ENCODE measurements at regions not wholly inside any gene's neighbourhood (a gene's known extent, or its start where the extent isn't known, plus 50 kb on each side); places are given as distances from the start of the nearest gene placed in this dataset.

DNA sequence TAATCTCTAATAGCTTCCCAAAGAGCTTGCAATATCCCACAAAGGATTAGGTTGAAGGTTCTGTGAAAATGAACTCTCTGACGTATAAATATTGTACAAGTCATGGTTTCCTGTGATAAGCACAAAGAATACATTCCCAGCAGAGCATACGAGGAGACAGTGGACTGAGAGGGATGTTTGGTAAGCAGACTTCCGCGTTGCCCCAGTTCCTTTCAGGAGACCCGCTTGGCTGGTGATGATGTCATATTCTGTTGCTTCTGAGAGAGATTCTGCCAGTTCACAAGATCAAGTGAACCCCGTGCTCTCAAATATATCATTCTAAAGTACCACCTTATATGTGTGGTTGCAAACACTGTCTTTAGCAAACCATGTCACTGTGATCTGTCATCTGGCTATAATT lies 323.9 kb upstream of the CASK start:
- Mint-ChIP-seq H3K27me3 (ENCODE audit: low read depth) (no peaks in the 10 kb centered on the region), H3K4me3 (no peak overlapping the region), H3K27ac (no peak overlapping the region), H3K36me3 (no peaks in the 10 kb centered on the region), H3K4me1 (peaks cover 15% of the 10 kb centered on the region), H3K9me3 (no peaks in the 10 kb centered on the region)
- DNase-seq (ENCODE audit: low spot score) (no peak), ATAC-seq (no peak)
- ChIA-PET POLR2A (no interaction called here), CTCF (no interaction called here)
- TF ChIP-seq ETV6 (CRISPR knock-in tag; IDR thresholded peaks at IDR 0.05) (no peak), ZNF396 (CRISPR knock-in tag; IDR thresholded peaks at IDR 0.05; ENCODE audit: borderline replicate concordance) (no peak), ZNF317 (CRISPR knock-in tag; IDR thresholded peaks at IDR 0.05; ENCODE audit: borderline replicate concordance, low read depth) (no peak), ZNF121 (CRISPR knock-in tag; IDR thresholded peaks at IDR 0.05) (no peak), NR1H2 (CRISPR knock-in tag; IDR thresholded peaks at IDR 0.05) (no peak)
- TF ChIP-seq, protein P1, sequence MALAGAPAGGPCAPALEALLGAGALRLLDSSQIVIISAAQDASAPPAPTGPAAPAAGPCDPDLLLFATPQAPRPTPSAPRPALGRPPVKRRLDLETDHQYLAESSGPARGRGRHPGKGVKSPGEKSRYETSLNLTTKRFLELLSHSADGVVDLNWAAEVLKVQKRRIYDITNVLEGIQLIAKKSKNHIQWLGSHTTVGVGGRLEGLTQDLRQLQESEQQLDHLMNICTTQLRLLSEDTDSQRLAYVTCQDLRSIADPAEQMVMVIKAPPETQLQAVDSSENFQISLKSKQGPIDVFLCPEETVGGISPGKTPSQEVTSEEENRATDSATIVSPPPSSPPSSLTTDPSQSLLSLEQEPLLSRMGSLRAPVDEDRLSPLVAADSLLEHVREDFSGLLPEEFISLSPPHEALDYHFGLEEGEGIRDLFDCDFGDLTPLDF (CRISPR knock-in tag; IDR thresholded peaks at IDR 0.05), result no peak
- TF ChIP-seq, protein P2, sequence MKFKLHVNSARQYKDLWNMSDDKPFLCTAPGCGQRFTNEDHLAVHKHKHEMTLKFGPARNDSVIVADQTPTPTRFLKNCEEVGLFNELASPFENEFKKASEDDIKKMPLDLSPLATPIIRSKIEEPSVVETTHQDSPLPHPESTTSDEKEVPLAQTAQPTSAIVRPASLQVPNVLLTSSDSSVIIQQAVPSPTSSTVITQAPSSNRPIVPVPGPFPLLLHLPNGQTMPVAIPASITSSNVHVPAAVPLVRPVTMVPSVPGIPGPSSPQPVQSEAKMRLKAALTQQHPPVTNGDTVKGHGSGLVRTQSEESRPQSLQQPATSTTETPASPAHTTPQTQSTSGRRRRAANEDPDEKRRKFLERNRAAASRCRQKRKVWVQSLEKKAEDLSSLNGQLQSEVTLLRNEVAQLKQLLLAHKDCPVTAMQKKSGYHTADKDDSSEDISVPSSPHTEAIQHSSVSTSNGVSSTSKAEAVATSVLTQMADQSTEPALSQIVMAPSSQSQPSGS (CRISPR knock-in tag; IDR thresholded peaks at IDR 0.05; ENCODE audit: borderline replicate concordance, low read depth), result no peak
- TF ChIP-seq, protein P3, sequence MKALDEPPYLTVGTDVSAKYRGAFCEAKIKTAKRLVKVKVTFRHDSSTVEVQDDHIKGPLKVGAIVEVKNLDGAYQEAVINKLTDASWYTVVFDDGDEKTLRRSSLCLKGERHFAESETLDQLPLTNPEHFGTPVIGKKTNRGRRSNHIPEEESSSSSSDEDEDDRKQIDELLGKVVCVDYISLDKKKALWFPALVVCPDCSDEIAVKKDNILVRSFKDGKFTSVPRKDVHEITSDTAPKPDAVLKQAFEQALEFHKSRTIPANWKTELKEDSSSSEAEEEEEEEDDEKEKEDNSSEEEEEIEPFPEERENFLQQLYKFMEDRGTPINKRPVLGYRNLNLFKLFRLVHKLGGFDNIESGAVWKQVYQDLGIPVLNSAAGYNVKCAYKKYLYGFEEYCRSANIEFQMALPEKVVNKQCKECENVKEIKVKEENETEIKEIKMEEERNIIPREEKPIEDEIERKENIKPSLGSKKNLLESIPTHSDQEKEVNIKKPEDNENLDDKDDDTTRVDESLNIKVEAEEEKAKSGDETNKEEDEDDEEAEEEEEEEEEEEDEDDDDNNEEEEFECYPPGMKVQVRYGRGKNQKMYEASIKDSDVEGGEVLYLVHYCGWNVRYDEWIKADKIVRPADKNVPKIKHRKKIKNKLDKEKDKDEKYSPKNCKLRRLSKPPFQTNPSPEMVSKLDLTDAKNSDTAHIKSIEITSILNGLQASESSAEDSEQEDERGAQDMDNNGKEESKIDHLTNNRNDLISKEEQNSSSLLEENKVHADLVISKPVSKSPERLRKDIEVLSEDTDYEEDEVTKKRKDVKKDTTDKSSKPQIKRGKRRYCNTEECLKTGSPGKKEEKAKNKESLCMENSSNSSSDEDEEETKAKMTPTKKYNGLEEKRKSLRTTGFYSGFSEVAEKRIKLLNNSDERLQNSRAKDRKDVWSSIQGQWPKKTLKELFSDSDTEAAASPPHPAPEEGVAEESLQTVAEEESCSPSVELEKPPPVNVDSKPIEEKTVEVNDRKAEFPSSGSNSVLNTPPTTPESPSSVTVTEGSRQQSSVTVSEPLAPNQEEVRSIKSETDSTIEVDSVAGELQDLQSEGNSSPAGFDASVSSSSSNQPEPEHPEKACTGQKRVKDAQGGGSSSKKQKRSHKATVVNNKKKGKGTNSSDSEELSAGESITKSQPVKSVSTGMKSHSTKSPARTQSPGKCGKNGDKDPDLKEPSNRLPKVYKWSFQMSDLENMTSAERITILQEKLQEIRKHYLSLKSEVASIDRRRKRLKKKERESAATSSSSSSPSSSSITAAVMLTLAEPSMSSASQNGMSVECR (CRISPR knock-in tag; IDR thresholded peaks at IDR 0.05; ENCODE audit: borderline replicate concordance), result no peak
- TF ChIP-seq, protein P4, sequence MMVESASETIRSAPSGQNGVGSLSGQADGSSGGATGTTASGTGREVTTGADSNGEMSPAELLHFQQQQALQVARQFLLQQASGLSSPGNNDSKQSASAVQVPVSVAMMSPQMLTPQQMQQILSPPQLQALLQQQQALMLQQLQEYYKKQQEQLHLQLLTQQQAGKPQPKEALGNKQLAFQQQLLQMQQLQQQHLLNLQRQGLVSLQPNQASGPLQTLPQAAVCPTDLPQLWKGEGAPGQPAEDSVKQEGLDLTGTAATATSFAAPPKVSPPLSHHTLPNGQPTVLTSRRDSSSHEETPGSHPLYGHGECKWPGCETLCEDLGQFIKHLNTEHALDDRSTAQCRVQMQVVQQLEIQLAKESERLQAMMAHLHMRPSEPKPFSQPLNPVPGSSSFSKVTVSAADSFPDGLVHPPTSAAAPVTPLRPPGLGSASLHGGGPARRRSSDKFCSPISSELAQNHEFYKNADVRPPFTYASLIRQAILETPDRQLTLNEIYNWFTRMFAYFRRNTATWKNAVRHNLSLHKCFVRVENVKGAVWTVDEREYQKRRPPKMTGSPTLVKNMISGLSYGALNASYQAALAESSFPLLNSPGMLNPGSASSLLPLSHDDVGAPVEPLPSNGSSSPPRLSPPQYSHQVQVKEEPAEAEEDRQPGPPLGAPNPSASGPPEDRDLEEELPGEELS (CRISPR knock-in tag; IDR thresholded peaks at IDR 0.05), result no peak
- TF ChIP-seq, protein P5, sequence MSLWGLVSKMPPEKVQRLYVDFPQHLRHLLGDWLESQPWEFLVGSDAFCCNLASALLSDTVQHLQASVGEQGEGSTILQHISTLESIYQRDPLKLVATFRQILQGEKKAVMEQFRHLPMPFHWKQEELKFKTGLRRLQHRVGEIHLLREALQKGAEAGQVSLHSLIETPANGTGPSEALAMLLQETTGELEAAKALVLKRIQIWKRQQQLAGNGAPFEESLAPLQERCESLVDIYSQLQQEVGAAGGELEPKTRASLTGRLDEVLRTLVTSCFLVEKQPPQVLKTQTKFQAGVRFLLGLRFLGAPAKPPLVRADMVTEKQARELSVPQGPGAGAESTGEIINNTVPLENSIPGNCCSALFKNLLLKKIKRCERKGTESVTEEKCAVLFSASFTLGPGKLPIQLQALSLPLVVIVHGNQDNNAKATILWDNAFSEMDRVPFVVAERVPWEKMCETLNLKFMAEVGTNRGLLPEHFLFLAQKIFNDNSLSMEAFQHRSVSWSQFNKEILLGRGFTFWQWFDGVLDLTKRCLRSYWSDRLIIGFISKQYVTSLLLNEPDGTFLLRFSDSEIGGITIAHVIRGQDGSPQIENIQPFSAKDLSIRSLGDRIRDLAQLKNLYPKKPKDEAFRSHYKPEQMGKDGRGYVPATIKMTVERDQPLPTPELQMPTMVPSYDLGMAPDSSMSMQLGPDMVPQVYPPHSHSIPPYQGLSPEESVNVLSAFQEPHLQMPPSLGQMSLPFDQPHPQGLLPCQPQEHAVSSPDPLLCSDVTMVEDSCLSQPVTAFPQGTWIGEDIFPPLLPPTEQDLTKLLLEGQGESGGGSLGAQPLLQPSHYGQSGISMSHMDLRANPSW (CRISPR knock-in tag; conservative IDR thresholded peaks at IDR 0.05; ENCODE audit: low read depth), result no peak

DNA sequence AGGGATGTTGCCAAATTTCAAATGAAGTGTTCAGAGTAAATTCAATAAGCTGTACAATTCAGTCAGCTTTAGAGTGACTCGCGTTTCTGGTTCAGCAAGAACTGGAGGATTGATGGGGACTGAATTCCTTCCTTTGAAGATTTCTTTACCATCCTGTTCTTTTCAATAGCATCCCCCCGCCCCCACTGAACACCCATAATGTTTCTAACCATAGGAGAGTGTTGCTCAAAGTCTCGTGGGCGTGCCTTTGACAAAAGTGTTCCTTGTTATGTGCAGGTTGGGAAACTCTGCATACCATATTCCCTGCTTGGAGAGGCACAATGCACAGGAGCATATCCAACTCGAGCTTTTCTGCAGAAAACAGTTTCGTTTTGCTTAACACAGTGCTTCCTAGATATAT lies 323.5 kb upstream of the CASK start:
- H3K27me3 Mint-ChIP-seq (ENCODE audit: low read depth), result no peaks in the 10 kb centered on the region
- ATAC-seq (no peak), DNase-seq (ENCODE audit: low spot score) (no peak)
- no peak for TF ChIP-seq ZNF263 (CRISPR knock-in tag; IDR thresholded peaks at IDR 0.05; ENCODE audit: low read depth)
- no peak for TF ChIP-seq ZNF416 (CRISPR knock-in tag; IDR thresholded peaks at IDR 0.05)
- no peak for TF ChIP-seq IRF2 (CRISPR knock-in tag; IDR thresholded peaks at IDR 0.05; ENCODE audit: borderline replicate concordance, low read depth)
- TF ChIP-seq TEAD1 (CRISPR knock-in tag; IDR thresholded peaks at IDR 0.05), result no peak
- TF ChIP-seq, protein P6, sequence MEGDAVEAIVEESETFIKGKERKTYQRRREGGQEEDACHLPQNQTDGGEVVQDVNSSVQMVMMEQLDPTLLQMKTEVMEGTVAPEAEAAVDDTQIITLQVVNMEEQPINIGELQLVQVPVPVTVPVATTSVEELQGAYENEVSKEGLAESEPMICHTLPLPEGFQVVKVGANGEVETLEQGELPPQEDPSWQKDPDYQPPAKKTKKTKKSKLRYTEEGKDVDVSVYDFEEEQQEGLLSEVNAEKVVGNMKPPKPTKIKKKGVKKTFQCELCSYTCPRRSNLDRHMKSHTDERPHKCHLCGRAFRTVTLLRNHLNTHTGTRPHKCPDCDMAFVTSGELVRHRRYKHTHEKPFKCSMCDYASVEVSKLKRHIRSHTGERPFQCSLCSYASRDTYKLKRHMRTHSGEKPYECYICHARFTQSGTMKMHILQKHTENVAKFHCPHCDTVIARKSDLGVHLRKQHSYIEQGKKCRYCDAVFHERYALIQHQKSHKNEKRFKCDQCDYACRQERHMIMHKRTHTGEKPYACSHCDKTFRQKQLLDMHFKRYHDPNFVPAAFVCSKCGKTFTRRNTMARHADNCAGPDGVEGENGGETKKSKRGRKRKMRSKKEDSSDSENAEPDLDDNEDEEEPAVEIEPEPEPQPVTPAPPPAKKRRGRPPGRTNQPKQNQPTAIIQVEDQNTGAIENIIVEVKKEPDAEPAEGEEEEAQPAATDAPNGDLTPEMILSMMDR (IDR thresholded peaks at IDR 0.05), result no peak
- TF ChIP-seq, protein P7, sequence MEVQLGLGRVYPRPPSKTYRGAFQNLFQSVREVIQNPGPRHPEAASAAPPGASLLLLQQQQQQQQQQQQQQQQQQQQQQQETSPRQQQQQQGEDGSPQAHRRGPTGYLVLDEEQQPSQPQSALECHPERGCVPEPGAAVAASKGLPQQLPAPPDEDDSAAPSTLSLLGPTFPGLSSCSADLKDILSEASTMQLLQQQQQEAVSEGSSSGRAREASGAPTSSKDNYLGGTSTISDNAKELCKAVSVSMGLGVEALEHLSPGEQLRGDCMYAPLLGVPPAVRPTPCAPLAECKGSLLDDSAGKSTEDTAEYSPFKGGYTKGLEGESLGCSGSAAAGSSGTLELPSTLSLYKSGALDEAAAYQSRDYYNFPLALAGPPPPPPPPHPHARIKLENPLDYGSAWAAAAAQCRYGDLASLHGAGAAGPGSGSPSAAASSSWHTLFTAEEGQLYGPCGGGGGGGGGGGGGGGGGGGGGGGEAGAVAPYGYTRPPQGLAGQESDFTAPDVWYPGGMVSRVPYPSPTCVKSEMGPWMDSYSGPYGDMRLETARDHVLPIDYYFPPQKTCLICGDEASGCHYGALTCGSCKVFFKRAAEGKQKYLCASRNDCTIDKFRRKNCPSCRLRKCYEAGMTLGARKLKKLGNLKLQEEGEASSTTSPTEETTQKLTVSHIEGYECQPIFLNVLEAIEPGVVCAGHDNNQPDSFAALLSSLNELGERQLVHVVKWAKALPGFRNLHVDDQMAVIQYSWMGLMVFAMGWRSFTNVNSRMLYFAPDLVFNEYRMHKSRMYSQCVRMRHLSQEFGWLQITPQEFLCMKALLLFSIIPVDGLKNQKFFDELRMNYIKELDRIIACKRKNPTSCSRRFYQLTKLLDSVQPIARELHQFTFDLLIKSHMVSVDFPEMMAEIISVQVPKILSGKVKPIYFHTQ (CRISPR knock-in tag; IDR thresholded peaks at IDR 0.05), result no peak
- TF ChIP-seq NR3C1 (CRISPR knock-in tag; conservative IDR thresholded peaks at IDR 0.05; ENCODE audit: low read depth), result no peak

More for the DNA sequence above, 323.5 kb upstream of the CASK start:
- ChIA-PET CTCF (no interaction called here), POLR2A (no interaction called here)
- H3K4me1 Mint-ChIP-seq, result peaks cover 19% of the 10 kb centered on the region
- H3K36me3 Mint-ChIP-seq, result no peaks in the 10 kb centered on the region
- H3K9me3 Mint-ChIP-seq, result no peaks in the 10 kb centered on the region
- no peak overlapping the region for H3K27ac Mint-ChIP-seq
- no peak overlapping the region for H3K4me3 Mint-ChIP-seq
